ENCODE measurements at regions not wholly inside any gene's neighbourhood (a gene's known extent, or its start where the extent isn't known, plus 50 kb on each side); places are given as distances from the start of the nearest gene placed in this dataset.
A peak's percentile ranks its signal among the peaks of the same experiment; 100 is the strongest.

- Histone ChIP-seq H3K4me3 (no peak overlapping the region), H3K9me3 (no peaks in the 10 kb centered on the region), H3K4me1 (peaks cover 0 to 11% (median 2%) of the 10 kb centered on the region in 4 donors), H3K36me3 (no peaks in the 10 kb centered on the region), H3K27me3 (no peaks in the 10 kb centered on the region), H3K27ac (no peak overlapping the region)
- WGBS (ENCODE audit: insufficient coverage, low coverage, low lambda C conversion rate, missing lambda C conversion rate) = 38% methylated on average over 1 of the region's 3 CpGs
- no peak for TF ChIP-seq CTCF (IDR thresholded peaks at IDR 0.05)
- TF ChIP-seq POLR2A (IDR thresholded peaks at IDR 0.05) = no peak
- DNase-seq (no peak), ATAC-seq (no peak)
- intact Hi-C loops (cut with DNase I) = no loop called here
Measured at GRCh38 chr7:106571563-106571962, 89.4 kb downstream of the CCDC71L start.

- no peak overlapping the region for H3K4me3 ChIP-seq
- DNase-seq = no peak
Measured at GRCh38 chr7:106570948-106571418, 90.0 kb downstream of the CCDC71L start.

GRCh38 chr7:106570146-106570545 is 90.8 kb downstream of the CCDC71L start:
- Histone ChIP-seq H3K27ac (no peak overlapping the region), H3K27me3 (no peaks in the 10 kb centered on the region), H3K36me3 (no peaks in the 10 kb centered on the region), H3K9me3 (no peaks in the 10 kb centered on the region), H3K4me3 (no peak overlapping the region), H3K4me1 (peaks cover 0 to 11% (median 2%) of the 10 kb centered on the region in 4 donors)
- ATAC-seq (no peak), DNase-seq (no peak)
- WGBS (ENCODE audit: insufficient coverage, low coverage, low lambda C conversion rate, missing lambda C conversion rate) = 94% methylated on average over 2 of the region's 2 CpGs
- no peak for TF ChIP-seq POLR2A (IDR thresholded peaks at IDR 0.05)
- TF ChIP-seq CTCF (IDR thresholded peaks at IDR 0.05) = no peak
- intact Hi-C loops (cut with DNase I) = no loop called here

More at GRCh38 chr7:106570948-106571418, 90.0 kb downstream of the CCDC71L start:
- Histone ChIP-seq H3K4me1 (peaks cover 0 to 11% (median 2%) of the 10 kb centered on the region in 4 donors), H3K36me3 (no peaks in the 10 kb centered on the region), H3K9me3 (no peaks in the 10 kb centered on the region), H3K27ac (no peak overlapping the region), H3K27me3 (no peaks in the 10 kb centered on the region)
- intact Hi-C loops (cut with DNase I) = no loop called here
- no peak for TF ChIP-seq CTCF (IDR thresholded peaks at IDR 0.05)
- no peak for TF ChIP-seq POLR2A (IDR thresholded peaks at IDR 0.05)
- 49% methylated on average over 5 of the region's 5 CpGs for WGBS (ENCODE audit: insufficient coverage, low coverage, low lambda C conversion rate, missing lambda C conversion rate)
- no peak for ATAC-seq

GRCh38 chr7:106569500-106569929 is 91.4 kb downstream of the CCDC71L start:
- intact Hi-C loops (cut with DNase I) = no loop called here
- H3K27ac ChIP-seq = peak overlapping the region in 2 of 3 donors; percentile 56 to 61
- no peaks in the 10 kb centered on the region for H3K9me3 ChIP-seq
- H3K27me3 ChIP-seq = no peaks in the 10 kb centered on the region
- peaks cover 0 to 11% (median 2%) of the 10 kb centered on the region in 4 donors for H3K4me1 ChIP-seq
- DNase-seq (no peak), ATAC-seq (no peak)
- H3K36me3 ChIP-seq = no peaks in the 10 kb centered on the region
- no peak overlapping the region for H3K4me3 ChIP-seq
- WGBS (ENCODE audit: insufficient coverage, low coverage, low lambda C conversion rate, missing lambda C conversion rate) = 93% methylated on average over 10 of the region's 10 CpGs
- no peak for TF ChIP-seq CTCF (IDR thresholded peaks at IDR 0.05)
- TF ChIP-seq POLR2A (IDR thresholded peaks at IDR 0.05) = no peak
